ENCODE measurements at regions not wholly inside any gene's neighbourhood (a gene's known extent, or its start where the extent isn't known, plus 50 kb on each side); places are given as distances from the start of the nearest gene placed in this dataset.

GRCh38 chr9:74041588-74041987, 455.5 kb upstream of the RORB start:
- TF ChIP-seq CTCF (IDR thresholded peaks at IDR 0.05) (no peak), POLR2A (IDR thresholded peaks at IDR 0.05) (no peak)
